D721Med (cell line): ENCODE measurements at regions not wholly inside any gene's neighbourhood (a gene's known extent, or its start where the extent isn't known, plus 50 kb on each side); places are given as distances from the start of the nearest gene placed in this dataset.

Experiments
- DNase-seq: peaks from one replicate; pipeline ENCODE4 v3.0.0; 2011; ENCODE audit warnings: low spot score; ENCODE audit not compliant: insufficient read length
- FAIRE-seq: peaks from 2 replicates; lab custom pipeline; 2011; peaks lifted over from hg19 to GRCh38; lab: Jason Lieb, UNC
- CTCF ChIP-seq: IDR thresholded peaks from 2 replicates; pipeline ENCODE4 v1.5.1; 2012; ENCODE audit warnings: mild to moderate bottlenecking, control low read depth; ENCODE audit not compliant: insufficient read depth; ENCODE audit errors: missing control alignments

GRCh38 chr13:107821492-107821891 lies 393.8 kb downstream of the LIG4 start:
- no peak for TF ChIP-seq CTCF
- DNase-seq = no peak
- no peak for FAIRE-seq

GRCh38 chr13:107819071-107819470 lies 396.3 kb downstream of the LIG4 start:
- DNase-seq = no peak
- FAIRE-seq = no peak
- TF ChIP-seq CTCF = no peak

DNA sequence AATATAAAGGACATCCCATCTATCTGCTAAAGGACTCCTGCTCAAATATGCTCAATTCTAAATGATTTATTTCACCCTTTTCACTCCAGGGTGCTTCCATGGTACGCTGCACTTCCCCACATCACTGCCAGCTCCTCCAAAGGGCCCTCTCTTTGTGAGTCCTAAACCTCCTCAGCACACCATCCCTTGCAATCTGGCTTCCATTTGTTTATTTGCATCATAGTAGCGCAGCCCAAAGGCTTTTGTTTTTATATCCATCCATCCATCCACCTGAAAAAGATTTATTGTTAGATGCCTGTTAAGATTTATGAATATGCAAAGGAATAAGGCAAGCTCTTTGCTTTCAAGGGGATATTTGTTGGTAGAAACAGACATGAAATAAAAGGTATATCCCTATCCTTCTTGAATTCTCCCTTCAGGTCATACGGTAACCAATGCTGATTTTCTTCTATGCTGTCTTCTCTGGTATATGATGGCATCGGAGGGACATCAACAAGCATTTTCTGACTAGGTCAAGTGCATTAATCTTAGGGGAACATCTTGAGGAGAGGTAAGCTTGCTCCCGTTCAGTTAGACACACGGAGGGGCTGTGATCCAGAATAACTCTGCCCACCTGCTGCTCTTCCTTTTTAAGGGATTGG lies 397.6 kb downstream of the LIG4 start:
- TF ChIP-seq CTCF = no peak
- DNase-seq (no peak), FAIRE-seq (no peak)

DNA sequence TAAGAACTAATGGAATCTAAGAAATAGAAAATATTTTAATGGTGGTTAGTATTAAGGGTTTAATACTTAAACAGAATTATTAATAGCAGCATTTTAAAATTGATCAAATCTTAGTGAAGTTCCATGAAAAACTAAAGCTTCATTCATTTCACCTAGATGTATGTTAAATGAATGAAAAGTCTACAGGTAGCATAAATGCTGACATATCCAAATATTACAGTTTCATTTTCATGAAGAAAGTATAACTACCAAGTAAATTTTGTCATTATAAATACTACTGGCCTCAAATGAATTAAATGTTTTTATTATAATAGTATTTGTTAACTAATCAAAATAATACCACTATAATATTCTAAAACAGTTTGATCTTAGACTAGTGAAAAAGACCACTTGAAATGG lies 403.3 kb downstream of the LIG4 start:
- no peak for FAIRE-seq
- DNase-seq = no peak
- no peak for TF ChIP-seq CTCF

GRCh38 chr13:107811233-107812013 lies 403.9 kb downstream of the LIG4 start:
- FAIRE-seq = no peak
- TF ChIP-seq CTCF = no peak

GRCh38 chr13:107809125-107809524 lies 406.2 kb downstream of the LIG4 start:
- DNase-seq = no peak
- FAIRE-seq = no peak
- TF ChIP-seq CTCF = no peak

More at GRCh38 chr13:107811233-107812013, 403.9 kb downstream of the LIG4 start:
- no peak for DNase-seq

DNA sequence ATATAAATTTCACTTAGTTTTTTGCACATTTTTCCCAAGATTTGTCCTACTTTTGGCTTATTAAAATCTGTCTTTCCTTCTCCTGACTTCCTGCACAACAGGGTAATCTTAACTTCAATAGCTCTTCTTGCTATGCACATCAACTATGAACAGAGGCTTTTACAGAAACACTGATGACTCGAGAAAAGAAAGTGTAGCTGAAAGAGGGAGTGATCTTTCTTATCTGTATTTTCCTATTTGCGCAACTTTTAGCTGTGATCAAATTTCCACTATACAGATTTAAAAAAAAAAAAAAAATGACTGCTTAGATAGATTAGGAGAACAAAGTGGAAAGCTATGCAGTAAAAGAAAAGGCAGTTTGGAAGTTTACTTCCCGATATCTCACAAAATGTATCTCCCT lies 406.9 kb downstream of the LIG4 start:
- no peak for TF ChIP-seq CTCF
- no peak for DNase-seq
- no peak for FAIRE-seq
